Mesendoderm (in vitro differentiated cells): ENCODE measurements at regions not wholly inside any gene's neighbourhood (a gene's known extent, or its start where the extent isn't known, plus 50 kb on each side); places are given as distances from the start of the nearest gene placed in this dataset.

ENCODE experiments used
- DNase-seq: peaks from one replicate; pipeline ENCODE4 v3.0.0; 2013
- H2AK5ac ChIP-seq: 2 replicates; pipeline ENCODE4 v1.6.1; 2013; ENCODE audit warnings: low read length, inconsistent platforms
- H2BK120ac ChIP-seq: 2 replicates; pipeline ENCODE4 v1.6.1; 2013; ENCODE audit warnings: low read depth, mild to moderate bottlenecking, low read length, moderate library complexity, mixed read lengths
- H2BK15ac ChIP-seq: replicated peaks from 2 replicates; pipeline ENCODE4 v1.6.1; 2013; ENCODE audit warnings: low read depth, mild to moderate bottlenecking, moderate library complexity
- H2BK5ac ChIP-seq: 2 replicates; pipeline ENCODE4 v1.6.1; 2013; ENCODE audit warnings: low read length, inconsistent platforms
- H3K18ac ChIP-seq: 2 replicates; pipeline ENCODE4 v1.6.1; 2013; ENCODE audit warnings: mild to moderate bottlenecking, low read length, mixed read lengths
- H3K23ac ChIP-seq: one replicate; pipeline ENCODE4 v1.6.1; 2013; ENCODE audit warnings: low read length
- H3K27ac ChIP-seq: 2 replicates; pipeline ENCODE4 v1.5.1; 2013; ENCODE audit warnings: low read depth, mild to moderate bottlenecking, inconsistent platforms, low read length, moderate library complexity
- H3K27me3 ChIP-seq: 2 replicates; pipeline ENCODE4 v1.6.1; 2013; ENCODE audit warnings: low read length, control low read depth, mild to moderate bottlenecking, inconsistent platforms; ENCODE audit not compliant: insufficient read depth, poor library complexity
- H3K36me3 ChIP-seq: 2 replicates; pipeline ENCODE4 v1.6.1; 2013; ENCODE audit warnings: low read length, inconsistent platforms; ENCODE audit not compliant: control insufficient read depth, insufficient read depth
- H3K4ac ChIP-seq: one replicate; pipeline ENCODE4 v1.6.1; 2013; ENCODE audit warnings: low read depth, mild to moderate bottlenecking, low read length, moderate library complexity
- H3K4me1 ChIP-seq: 2 replicates; pipeline ENCODE4 v1.6.1; 2013; ENCODE audit warnings: low read depth, low read length, inconsistent platforms; ENCODE audit not compliant: control insufficient read depth
- H3K4me2 ChIP-seq: 2 replicates; pipeline ENCODE4 v1.6.1; 2013; ENCODE audit warnings: low read length
- H3K4me3 ChIP-seq: 2 replicates; pipeline ENCODE4 v1.5.1; 2013; ENCODE audit warnings: mild to moderate bottlenecking, low read length
- H3K56ac ChIP-seq: one replicate; pipeline ENCODE4 v1.6.1; 2013; ENCODE audit warnings: low read length
- H3K79me1 ChIP-seq: 2 replicates; pipeline ENCODE4 v1.6.1; 2013; ENCODE audit warnings: low read length, inconsistent platforms
- H3K79me2 ChIP-seq: 2 replicates; pipeline ENCODE4 v1.6.1; 2013; ENCODE audit warnings: mild to moderate bottlenecking, low read length; ENCODE audit not compliant: control insufficient read depth, insufficient read depth
- H3K9ac ChIP-seq: 2 replicates; pipeline ENCODE4 v1.6.1; 2013; ENCODE audit warnings: low read length, inconsistent platforms
- H4K5ac ChIP-seq: one replicate; pipeline ENCODE4 v1.6.1; 2013; ENCODE audit warnings: low read length
- H4K8ac ChIP-seq: one replicate; pipeline ENCODE4 v1.6.1; 2013; ENCODE audit warnings: low read depth, mild to moderate bottlenecking, control low read depth, low read length, moderate library complexity
- WGBS: extraction: QIAGEN DNeasy Blood & Tissue Kit; methylation state at CpG from one replicate; pipeline ENCODE4 v1.1.7; 2013; ENCODE audit warnings: low lambda C conversion rate, missing lambda C conversion rate; ENCODE audit not compliant: insufficient coverage; ENCODE audit errors: extremely low coverage; 5-methylcytosine and 5-hydroxymethylcytosine counted together

GRCh38 chr11:127806501-127806900 is 780.9 kb downstream of the ETS1 start:
- Histone ChIP-seq H3K27me3 (no peaks in the 10 kb centered on the region), H3K9ac (no peak overlapping the region), H3K79me2 (no peaks in the 10 kb centered on the region), H3K23ac (no peak overlapping the region), H3K27ac (peak overlapping the region; percentile 97), H3K4me2 (no peak overlapping the region), H3K36me3 (no peaks in the 10 kb centered on the region), H3K18ac (peak overlapping the region; percentile 76), H2BK15ac (no peak overlapping the region), H2BK120ac (peak overlapping the region; percentile 97), H2BK5ac (peak overlapping the region; percentile 72), H3K4ac (no peak overlapping the region), H4K8ac (peak overlapping the region; percentile 99), H2AK5ac (no peak overlapping the region), H3K79me1 (no peaks in the 10 kb centered on the region), H3K4me1 (peaks cover 8% of the 10 kb centered on the region), H3K4me3 (no peak overlapping the region), H3K56ac (peak overlapping the region; percentile 72), H4K5ac (no peak overlapping the region)
- no CpG with 5 or more reads among the region's 1 CpG for WGBS
- DNase-seq = peak; percentile 93

- Histone ChIP-seq H3K4me1 (peaks cover 8% of the 10 kb centered on the region), H3K27me3 (no peaks in the 10 kb centered on the region), H2BK15ac (no peak overlapping the region), H3K4me3 (no peak overlapping the region), H2AK5ac (no peak overlapping the region), H3K56ac (no peak overlapping the region), H3K27ac (peak overlapping the region; percentile 97), H2BK120ac (peak overlapping the region; percentile 97), H2BK5ac (no peak overlapping the region), H3K79me1 (no peaks in the 10 kb centered on the region), H3K4me2 (no peak overlapping the region), H4K8ac (peak overlapping the region; percentile 99), H3K36me3 (no peaks in the 10 kb centered on the region), H3K79me2 (no peaks in the 10 kb centered on the region), H4K5ac (no peak overlapping the region), H3K9ac (no peak overlapping the region), H3K23ac (no peak overlapping the region), H3K4ac (no peak overlapping the region), H3K18ac (peak overlapping the region; percentile 93)
- peak; percentile 95 for DNase-seq
- WGBS = no CpG with 5 or more reads among the region's 1 CpG
Observed at GRCh38 chr11:127805771-127806170, 781.6 kb downstream of the ETS1 start.

GRCh38 chr11:127804747-127805400 is 782.5 kb downstream of the ETS1 start:
- peak overlapping the region; percentile 89 for H2BK120ac ChIP-seq
- no peaks in the 10 kb centered on the region for H3K36me3 ChIP-seq
- peak overlapping the region; percentile 93 for H3K18ac ChIP-seq
- H3K4me2 ChIP-seq = no peak overlapping the region
- H2AK5ac ChIP-seq = no peak overlapping the region
- peaks cover 8% of the 10 kb centered on the region for H3K4me1 ChIP-seq
- no peak overlapping the region for H3K4me3 ChIP-seq
- H3K27me3 ChIP-seq = no peaks in the 10 kb centered on the region
- peak overlapping the region; percentile 97 for H3K27ac ChIP-seq
- peak overlapping the region; percentile 99 for H3K4ac ChIP-seq
- H3K23ac ChIP-seq = no peak overlapping the region
- peak overlapping the region; percentile 90 for H2BK5ac ChIP-seq
- H3K79me2 ChIP-seq = no peaks in the 10 kb centered on the region
- H4K5ac ChIP-seq = no peak overlapping the region
- peak overlapping the region; percentile 57 for H2BK15ac ChIP-seq
- no peak for DNase-seq
- no peaks in the 10 kb centered on the region for H3K79me1 ChIP-seq
- WGBS = no CpG with 5 or more reads among the region's 2 CpGs
- H3K56ac ChIP-seq = peak overlapping the region; percentile 68
- no peak overlapping the region for H4K8ac ChIP-seq
- no peak overlapping the region for H3K9ac ChIP-seq

- H3K9ac ChIP-seq = no peak overlapping the region
- peak overlapping the region; percentile 39 for H4K8ac ChIP-seq
Observed at GRCh38 chr11:127803755-127804154, 783.6 kb downstream of the ETS1 start.

GRCh38 chr11:127800989-127801688 is 786.2 kb downstream of the ETS1 start:
- no peak overlapping the region for H2AK5ac ChIP-seq
- H3K79me1 ChIP-seq = no peaks in the 10 kb centered on the region
- no peak overlapping the region for H3K27ac ChIP-seq
- no peak overlapping the region for H4K5ac ChIP-seq
- H3K23ac ChIP-seq = no peak overlapping the region
- no peak overlapping the region for H3K4me2 ChIP-seq
- no peaks in the 10 kb centered on the region for H3K79me2 ChIP-seq
- H3K4me3 ChIP-seq = no peak overlapping the region
- no peak overlapping the region for H3K56ac ChIP-seq
- peak overlapping the region; percentile 23 for H3K18ac ChIP-seq
- peak overlapping the region; percentile 3 for H2BK15ac ChIP-seq
- H3K27me3 ChIP-seq = no peaks in the 10 kb centered on the region
- DNase-seq = no peak
- H2BK120ac ChIP-seq = no peak overlapping the region
- H3K36me3 ChIP-seq = no peaks in the 10 kb centered on the region
- no CpG with 5 or more reads among the region's 6 CpGs for WGBS
- H4K8ac ChIP-seq = no peak overlapping the region
- H3K4me1 ChIP-seq = peaks cover 4% of the 10 kb centered on the region
- H2BK5ac ChIP-seq = no peak overlapping the region
- H3K9ac ChIP-seq = no peak overlapping the region
- no peak overlapping the region for H3K4ac ChIP-seq

More at GRCh38 chr11:127803755-127804154, 783.6 kb downstream of the ETS1 start:
- no peak overlapping the region for H3K4me3 ChIP-seq
- H3K18ac ChIP-seq = peak overlapping the region; percentile 75
- peaks cover 8% of the 10 kb centered on the region for H3K4me1 ChIP-seq
- H3K4ac ChIP-seq = peak overlapping the region; percentile 16
- no peak for DNase-seq
- no peak overlapping the region for H4K5ac ChIP-seq
- H2BK15ac ChIP-seq = no peak overlapping the region
- H2BK120ac ChIP-seq = peak overlapping the region; percentile 82
- no peaks in the 10 kb centered on the region for H3K79me1 ChIP-seq
- no peak overlapping the region for H3K27ac ChIP-seq
- H2BK5ac ChIP-seq = no peak overlapping the region
- H2AK5ac ChIP-seq = no peak overlapping the region
- H3K23ac ChIP-seq = no peak overlapping the region
- H3K79me2 ChIP-seq = no peaks in the 10 kb centered on the region
- no peaks in the 10 kb centered on the region for H3K27me3 ChIP-seq
- no peak overlapping the region for H3K56ac ChIP-seq
- no peak overlapping the region for H3K4me2 ChIP-seq
- no peaks in the 10 kb centered on the region for H3K36me3 ChIP-seq
